HG03521 (cell line): ENCODE measurements at regions not wholly inside any gene's neighbourhood (a gene's known extent, or its start where the extent isn't known, plus 50 kb on each side); places are given as distances from the start of the nearest gene placed in this dataset.
"Not testable (repeated sequence)": the region's sequence is repeated elsewhere in the genome, so short reads cannot be mapped to it uniquely, and the experiment has no call there.

Experiments used
- ATAC-seq: cut with Tn5 transposase; IDR thresholded peaks from one replicate; pipeline ENCODE4 v1.9.1; 2021; ENCODE audit warnings: mild to moderate bottlenecking, moderate library complexity; ENCODE audit not compliant: unreplicated experiment

- no peak for ATAC-seq
Observed at GRCh38 chr21:15932726-15933125, 202.9 kb downstream of the USP25 start.

DNA sequence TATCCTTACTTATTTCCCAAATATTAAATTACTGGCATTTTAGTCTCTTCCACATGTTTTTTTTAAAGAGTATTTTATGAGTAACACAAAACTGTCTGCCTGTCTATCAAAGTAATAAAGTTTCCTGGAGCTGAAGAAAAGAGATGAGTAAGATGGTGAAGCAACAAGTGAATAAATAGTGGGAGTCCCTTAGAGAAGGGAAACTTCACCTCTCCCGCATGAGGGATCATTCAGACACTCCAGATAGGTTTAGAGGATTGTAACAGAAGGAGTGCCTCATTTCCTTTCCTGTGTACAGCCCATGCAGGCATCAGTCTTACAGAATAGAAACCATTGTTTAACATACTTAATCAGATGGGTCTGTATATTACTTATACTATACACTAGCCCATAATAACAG lies 205.7 kb downstream of the USP25 start:
- no peak for ATAC-seq

DNA sequence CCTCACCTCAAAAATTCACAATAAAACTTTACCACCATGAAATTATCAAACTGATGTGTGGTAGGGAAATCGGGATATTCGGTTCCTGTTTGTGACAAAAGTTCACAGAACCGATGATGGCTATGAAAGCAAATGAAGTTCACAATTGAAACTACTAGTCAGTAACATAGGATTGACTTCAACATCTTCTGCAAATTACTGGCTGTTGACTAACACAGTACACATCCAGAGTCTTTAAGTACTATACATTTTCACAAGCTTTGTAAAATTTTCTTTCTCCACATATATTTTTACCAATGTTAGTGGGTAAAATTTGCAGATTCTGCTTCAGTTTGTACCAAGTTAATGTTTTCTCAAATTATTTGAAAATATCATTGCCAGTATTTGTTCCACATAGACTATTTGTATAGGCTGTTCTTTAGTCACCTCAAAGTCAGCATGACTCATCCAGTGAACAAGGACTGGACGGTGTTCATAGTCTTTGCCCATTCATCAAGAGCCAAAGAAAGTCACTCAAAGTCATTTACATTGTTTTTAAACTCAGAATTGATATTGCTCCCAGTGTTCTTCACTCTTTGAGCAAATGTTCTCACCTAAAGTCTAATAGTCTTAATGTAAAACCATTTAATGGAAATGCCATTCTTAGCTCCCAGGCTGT lies 213.4 kb downstream of the USP25 start:
- ATAC-seq = no peak

GRCh38 chr21:15947677-15948076 lies 217.9 kb downstream of the USP25 start:
- ATAC-seq = no peak

GRCh38 chr21:15953551-15954116 lies 223.9 kb downstream of the USP25 start:
- no peak for ATAC-seq

GRCh38 chr21:15964236-15964855 lies 234.6 kb downstream of the USP25 start:
- no peak for ATAC-seq

GRCh38 chr21:15966231-15966630 lies 236.4 kb downstream of the USP25 start:
- ATAC-seq = no peak

DNA sequence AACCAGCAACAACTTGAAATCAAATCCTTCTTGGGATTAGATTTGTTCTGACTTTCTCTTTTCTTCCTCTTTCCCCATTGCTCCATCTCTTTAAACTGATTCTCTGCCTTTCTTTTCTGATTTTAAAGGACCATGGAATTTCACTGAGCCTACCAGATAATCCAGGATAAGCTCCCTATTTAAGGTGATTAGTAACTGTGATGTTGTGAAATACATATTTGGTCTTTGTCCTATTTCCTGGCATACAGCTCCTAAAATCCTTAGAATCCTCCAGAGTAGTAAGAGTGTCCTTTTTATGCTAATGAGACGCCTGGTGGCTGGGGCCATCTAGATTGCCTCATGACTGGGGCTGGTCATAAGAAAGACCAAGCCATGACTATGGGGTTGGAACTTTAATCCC lies 236.9 kb downstream of the USP25 start:
- ATAC-seq = no peak

- ATAC-seq = no peak
Observed at GRCh38 chr21:15967661-15968060, 237.9 kb downstream of the USP25 start.

DNA sequence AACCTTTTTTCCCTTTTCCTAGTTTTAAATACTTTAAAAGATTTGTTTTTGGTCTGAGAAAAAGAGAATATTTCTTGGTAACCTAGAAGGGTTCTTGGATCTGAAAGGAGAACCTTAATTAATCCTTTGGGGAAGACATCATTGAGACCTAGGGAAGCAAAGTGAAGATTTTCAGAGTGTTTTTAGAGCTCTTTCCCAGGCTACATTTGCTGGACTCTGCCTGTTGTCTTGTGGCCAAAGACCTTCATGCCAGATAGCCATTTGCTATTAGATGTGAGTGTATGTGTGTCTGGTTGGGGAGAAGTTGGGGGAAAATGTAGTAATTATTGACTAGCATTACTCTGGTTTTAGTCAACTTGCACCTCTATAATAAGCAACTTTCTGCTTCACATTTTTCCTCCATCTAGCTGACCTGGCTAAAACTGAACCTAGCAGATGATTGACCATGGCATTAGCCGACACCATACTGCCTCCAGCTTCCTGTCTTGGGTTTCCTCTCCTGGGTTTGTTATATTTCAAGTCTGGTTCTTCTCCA lies 239.1 kb downstream of the USP25 start:
- no peak for ATAC-seq

DNA sequence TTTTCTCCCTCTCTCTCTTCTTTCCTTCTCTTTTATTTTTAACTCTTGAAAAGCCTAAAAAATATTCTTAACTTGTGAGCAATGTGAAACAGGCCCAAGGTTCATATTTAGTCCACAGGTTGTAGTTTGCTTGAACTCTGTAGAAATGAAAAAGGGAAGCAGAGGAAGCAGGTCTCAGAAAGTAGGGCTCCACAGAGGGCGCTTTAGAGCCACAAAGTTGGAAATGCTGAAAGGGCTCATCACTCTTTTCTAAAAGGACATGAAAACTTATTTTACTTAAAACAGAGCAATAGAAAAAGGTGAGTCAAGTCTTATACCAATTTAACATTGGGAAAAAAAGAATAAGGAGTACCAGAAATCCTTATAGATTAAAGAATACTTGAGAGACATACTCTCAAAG lies 247.0 kb downstream of the USP25 start:
- no peak for ATAC-seq

- no peak for ATAC-seq
Observed at GRCh38 chr21:15978215-15978738, 248.5 kb downstream of the USP25 start.

DNA sequence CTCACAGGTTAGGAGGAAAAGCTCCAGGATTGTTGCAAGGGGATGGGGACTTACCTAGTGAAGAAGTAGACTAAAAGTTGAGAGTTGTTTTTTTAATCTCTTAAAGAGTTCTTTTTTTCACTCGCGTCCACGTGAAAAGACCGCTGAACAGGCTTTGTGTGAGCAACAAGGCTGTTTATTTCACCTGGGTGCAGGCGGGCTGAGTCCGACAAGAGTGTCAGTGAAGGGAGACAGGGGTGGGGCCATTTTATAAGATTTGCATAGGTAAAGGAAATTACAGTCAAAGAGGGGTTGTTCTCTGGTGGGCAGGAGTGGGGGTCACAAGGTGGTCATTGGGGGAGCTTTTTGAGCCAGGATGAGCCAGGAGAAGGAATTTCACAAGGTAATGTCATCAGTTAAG lies 249.7 kb downstream of the USP25 start:
- not testable (repeated sequence) for ATAC-seq

DNA sequence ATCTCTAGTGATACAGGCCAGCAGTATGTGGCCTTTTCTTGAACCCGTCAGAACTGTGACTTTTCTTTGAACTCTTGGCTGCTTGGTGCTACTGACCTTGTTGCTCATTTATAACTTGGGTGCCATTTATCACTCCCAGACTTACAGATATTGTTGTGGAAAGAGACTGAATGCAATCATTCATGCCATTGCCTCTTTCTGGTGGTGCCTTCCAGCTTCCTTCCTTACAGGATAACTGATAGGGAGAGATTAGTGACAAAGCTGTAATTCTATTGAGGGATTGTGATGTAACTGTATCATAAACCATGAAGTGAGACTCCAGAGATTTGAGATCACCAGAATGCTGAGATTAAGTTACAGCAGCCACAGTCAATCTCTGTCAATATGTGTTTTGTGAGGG lies 256.5 kb downstream of the USP25 start:
- ATAC-seq = no peak

DNA sequence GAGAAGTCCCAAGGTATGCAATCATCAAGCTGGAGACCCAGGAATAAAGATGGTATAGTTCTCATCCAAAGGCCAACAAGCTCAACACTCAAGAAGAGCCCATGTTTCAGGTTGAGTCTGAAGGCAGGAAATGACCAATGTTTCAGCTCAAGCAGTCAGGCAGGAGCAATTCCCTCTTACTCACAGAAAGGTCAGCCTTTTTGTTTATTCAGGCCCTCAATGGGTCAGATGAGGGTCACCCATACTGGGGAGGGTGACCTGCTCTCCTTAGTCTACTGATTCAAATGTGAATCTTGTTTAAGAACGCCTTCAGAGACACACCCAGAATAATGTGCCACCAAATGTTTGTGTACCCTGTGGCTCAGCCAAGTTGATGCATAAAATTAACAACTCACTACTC lies 262.4 kb downstream of the USP25 start:
- ATAC-seq = no peak

DNA sequence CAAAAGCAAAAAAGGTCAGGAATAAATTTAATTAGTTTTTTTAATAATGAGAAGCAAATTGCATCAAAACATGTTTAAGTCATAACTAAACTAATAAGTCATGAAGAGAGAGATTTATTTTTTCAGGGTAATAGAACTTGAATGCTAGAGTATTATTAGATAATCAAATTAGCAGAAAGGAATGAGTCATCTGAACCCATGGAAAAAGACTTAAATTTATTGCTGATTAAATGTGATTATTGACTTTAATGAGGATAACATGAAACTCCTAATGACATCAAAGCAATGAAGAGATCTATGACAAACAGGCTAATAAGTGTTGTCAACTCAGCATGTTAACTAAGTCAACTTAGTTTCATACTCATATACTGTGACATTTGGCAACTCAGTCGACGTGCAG lies 264.2 kb downstream of the USP25 start:
- ATAC-seq = no peak

DNA sequence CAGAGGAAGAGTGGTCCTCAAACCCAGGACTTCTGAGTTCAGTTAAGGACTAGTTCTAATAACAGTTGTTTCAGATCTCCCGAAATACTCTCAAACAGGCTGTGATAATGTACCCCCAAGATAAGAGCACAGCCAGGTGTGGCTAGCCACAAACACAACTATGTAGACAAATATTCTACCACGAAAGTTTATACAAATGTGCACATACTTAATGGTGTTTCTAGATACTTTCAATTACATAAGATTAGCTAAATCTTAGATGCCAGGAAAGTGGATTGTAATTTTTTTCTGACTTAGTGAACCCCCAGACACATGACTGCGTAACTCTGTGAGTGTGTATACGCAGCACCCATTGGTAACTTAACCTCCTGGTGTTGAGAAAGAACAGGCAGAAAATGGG lies 270.0 kb downstream of the USP25 start:
- ATAC-seq = no peak

DNA sequence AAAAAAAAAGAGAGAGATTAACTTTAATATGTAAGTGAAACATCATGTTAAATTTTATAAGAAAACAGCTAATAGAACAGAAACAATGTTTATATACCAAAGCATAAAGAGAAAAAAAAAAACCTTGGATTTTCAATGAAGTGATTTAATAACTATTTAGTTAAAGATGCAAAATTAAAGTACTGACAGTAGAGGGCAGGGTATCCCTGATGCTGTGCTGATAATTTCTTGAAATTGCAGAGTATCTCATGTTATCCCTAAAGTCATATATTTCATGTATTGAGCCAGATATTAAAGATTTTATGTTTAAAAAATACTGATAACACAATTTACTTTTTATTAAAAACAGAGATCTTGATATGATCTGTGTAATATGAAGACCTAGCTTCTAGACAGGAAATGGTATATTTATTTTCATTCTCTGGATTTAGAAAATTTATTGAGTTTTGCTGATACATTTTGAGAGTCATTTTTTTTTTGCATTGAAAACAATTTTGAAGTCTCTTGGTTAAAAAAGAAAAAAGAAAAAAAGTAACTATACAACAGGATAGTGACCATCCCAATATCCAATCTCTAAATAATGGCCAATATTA lies 273.2 kb downstream of the USP25 start:
- no peak for ATAC-seq

GRCh38 chr21:16004086-16004485 lies 274.3 kb downstream of the USP25 start:
- no peak for ATAC-seq

GRCh38 chr21:16004523-16004922 lies 274.7 kb downstream of the USP25 start:
- no peak for ATAC-seq

DNA sequence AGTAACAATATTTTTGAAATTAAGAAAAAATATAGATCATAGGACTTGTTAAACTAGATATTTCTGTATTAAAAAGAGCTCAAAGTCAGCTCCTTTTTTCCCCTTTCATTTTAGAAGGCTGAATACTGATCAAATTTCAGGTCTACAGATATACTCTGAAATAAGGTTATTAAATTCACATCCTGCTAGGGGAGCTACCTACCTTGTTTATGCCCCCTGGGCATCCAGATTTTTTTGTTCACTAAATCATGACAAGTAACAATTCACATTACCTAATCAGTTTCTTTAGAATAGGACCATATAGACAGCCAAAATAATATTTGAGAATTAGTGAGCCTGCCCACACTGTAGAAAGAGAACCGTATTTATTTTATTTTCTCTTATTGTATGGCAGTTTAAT lies 276.2 kb downstream of the USP25 start:
- ATAC-seq = no peak

DNA sequence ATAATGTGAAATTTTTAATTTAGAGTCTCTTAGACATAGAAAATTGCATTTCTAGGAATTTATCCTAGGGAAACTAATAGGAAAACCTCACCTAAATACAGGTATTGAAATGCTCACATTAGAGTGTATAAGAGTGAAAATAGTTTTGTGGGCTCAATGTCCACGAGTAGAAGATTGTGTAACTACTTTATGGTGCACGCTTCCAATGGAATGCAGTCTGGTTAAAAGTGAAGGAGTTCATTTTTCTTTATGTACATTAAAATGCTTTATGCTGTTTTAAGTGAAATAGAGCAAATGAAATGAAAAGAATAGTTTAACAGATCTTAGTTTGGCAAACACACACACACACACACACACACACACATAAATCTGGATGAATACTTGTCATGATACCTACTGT lies 278.2 kb downstream of the USP25 start:
- ATAC-seq = no peak
